Right lobe of liver (tissue), 6 donors: ENCODE measurements at regions not wholly inside any gene's neighbourhood (a gene's known extent, or its start where the extent isn't known, plus 50 kb on each side); places are given as distances from the start of the nearest gene placed in this dataset.

Experiments
- ATAC-seq, 4 donors: fragments of 200-7000 bp; cut with Tn5 transposase; one replicate each; pipeline ENCODE4 v1.9.1; 2020; ENCODE audit warnings: mild to moderate bottlenecking in 4 of 4, moderate library complexity in 4 of 4
- DNase-seq, 3 donors: peaks; one replicate each; pipeline ENCODE4 v3.0.0-alpha.2; 2020
- H3K27ac ChIP-seq, 3 donors: fragments of 200-600 bp; one replicate each; pipeline ENCODE4 v1.8.0; 2022
- H3K27me3 ChIP-seq, 2 donors: fragments of 200-600 bp; one replicate each; pipeline ENCODE4 v1.8.0; 2022
- H3K36me3 ChIP-seq, 4 donors: fragments of 200-600 bp; sonication (generic) in 1 of 4; one replicate each; pipeline versions ENCODE4 v1.5.1 to v1.8.0; 2017 to 2022; ENCODE audit warnings: control low read depth in 1 of 4
- H3K4me1 ChIP-seq, 4 donors: fragments of 200-600 bp; sonication (generic) in 1 of 4; one replicate each; pipeline versions ENCODE4 v1.5.1 to v1.8.0; 2017 to 2022; ENCODE audit warnings: control low read depth in 1 of 4
- H3K4me3 ChIP-seq, 3 donors: fragments of 200-600 bp; one replicate each; pipeline ENCODE4 v1.8.0; 2022
- H3K9me3 ChIP-seq, 4 donors: fragments of 200-600 bp; sonication (generic) in 1 of 4; one replicate each; pipeline versions ENCODE4 v1.5.1 to v1.8.0; 2017 to 2022; ENCODE audit warnings: control low read depth in 1 of 4
- POLR2A ChIP-seq: fragments of 450-650 bp; IDR thresholded peaks from one replicate; pipeline ENCODE4 v1.6.1; 2017; ENCODE audit warnings: antibody characterized with exemption, mild to moderate bottlenecking
- WGBS: methylation state at CpG from one replicate; pipeline ENCODE4 v1.1.6; 2018; ENCODE audit warnings: low coverage, low lambda C conversion rate; ENCODE audit not compliant: insufficient coverage; ENCODE audit errors: missing lambda C conversion rate; 5-methylcytosine and 5-hydroxymethylcytosine counted together
- intact Hi-C, 2 donors: fragments of 100-400 bp; cut with DNase I; formaldehyde crosslinking; loops; one replicate each; pipeline versions ENCODE4 v1.11.2 to v1.14.1; 2022
- TF ChIP-seq, protein P1 (sequence below), 4 donors: fragments of 200-600 bp in 3 of 4; fragments of 450-650 bp in 1 of 4; IDR thresholded peaks; one replicate each; pipeline versions ENCODE4 v1.5.1 to v1.8.0; 2016 to 2022; ENCODE audit warnings: antibody characterized with exemption in 4 of 4, mild to moderate bottlenecking in 2 of 4
- donor health status: DM: no; HTN: yes; CAD: no.
- donor health status: DM: no; HTN: no; CAD: no.
- donor health status: DM: no; HTN: no; CAD: no.
- donor health status: DM: no; HTN: yes; CAD: no.
- donor health status: DM: no; HTN: yes; CAD: no.

GRCh38 chr15:39242345-39242744 is 338.5 kb upstream of the THBS1 start:
- no peak for ATAC-seq
- no peak for DNase-seq

DNA sequence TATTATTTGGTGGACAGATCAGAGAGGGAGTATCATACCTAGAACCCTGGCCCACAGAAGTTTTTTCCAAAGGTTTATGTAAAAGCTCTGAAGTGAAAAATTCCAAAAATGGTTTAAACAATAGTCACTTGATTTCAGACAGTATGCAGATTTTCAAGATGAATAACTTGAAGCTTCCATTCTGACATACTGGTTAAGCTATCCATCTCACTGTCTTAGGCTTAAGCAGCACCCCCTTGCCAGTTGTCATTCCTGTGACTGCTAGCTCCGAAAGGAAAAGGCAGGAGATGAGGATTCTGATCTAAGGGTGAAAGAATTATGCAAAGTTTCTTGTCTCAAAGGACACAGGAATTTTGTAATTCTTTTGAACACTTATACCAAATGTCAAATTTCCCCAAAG is 337.5 kb upstream of the THBS1 start:
- Histone ChIP-seq H3K27me3 (no peaks in the 10 kb centered on the region), H3K36me3 (no peaks in the 10 kb centered on the region), H3K4me1 (no peaks in the 10 kb centered on the region), H3K9me3 (no peaks in the 10 kb centered on the region), H3K27ac (no peak overlapping the region), H3K4me3 (no peak overlapping the region)
- TF ChIP-seq POLR2A: no peak
- TF ChIP-seq, protein P1, sequence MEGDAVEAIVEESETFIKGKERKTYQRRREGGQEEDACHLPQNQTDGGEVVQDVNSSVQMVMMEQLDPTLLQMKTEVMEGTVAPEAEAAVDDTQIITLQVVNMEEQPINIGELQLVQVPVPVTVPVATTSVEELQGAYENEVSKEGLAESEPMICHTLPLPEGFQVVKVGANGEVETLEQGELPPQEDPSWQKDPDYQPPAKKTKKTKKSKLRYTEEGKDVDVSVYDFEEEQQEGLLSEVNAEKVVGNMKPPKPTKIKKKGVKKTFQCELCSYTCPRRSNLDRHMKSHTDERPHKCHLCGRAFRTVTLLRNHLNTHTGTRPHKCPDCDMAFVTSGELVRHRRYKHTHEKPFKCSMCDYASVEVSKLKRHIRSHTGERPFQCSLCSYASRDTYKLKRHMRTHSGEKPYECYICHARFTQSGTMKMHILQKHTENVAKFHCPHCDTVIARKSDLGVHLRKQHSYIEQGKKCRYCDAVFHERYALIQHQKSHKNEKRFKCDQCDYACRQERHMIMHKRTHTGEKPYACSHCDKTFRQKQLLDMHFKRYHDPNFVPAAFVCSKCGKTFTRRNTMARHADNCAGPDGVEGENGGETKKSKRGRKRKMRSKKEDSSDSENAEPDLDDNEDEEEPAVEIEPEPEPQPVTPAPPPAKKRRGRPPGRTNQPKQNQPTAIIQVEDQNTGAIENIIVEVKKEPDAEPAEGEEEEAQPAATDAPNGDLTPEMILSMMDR (IDR thresholded peaks at IDR 0.05): no peak
- no peak for DNase-seq
- intact Hi-C loops: no loop called here
- 50% methylated on average over 1 of the region's 1 CpG for WGBS
- ATAC-seq: no peak

More at GRCh38 chr15:39242345-39242744, 338.5 kb upstream of the THBS1 start:
- no peak overlapping the region for H3K4me3 ChIP-seq
- intact Hi-C loops: no loop called here
- no peaks in the 10 kb centered on the region for H3K27me3 ChIP-seq
- no peaks in the 10 kb centered on the region for H3K36me3 ChIP-seq
- H3K27ac ChIP-seq: no peak overlapping the region
- no peak for TF ChIP-seq POLR2A
- TF ChIP-seq, protein P1 (IDR thresholded peaks at IDR 0.05): no peak
- H3K4me1 ChIP-seq: no peaks in the 10 kb centered on the region
- no peaks in the 10 kb centered on the region for H3K9me3 ChIP-seq

- Histone ChIP-seq H3K4me1 (no peaks in the 10 kb centered on the region), H3K36me3 (no peaks in the 10 kb centered on the region), H3K27me3 (no peaks in the 10 kb centered on the region), H3K27ac (no peak overlapping the region), H3K9me3 (no peaks in the 10 kb centered on the region), H3K4me3 (no peak overlapping the region)
- WGBS: 63% methylated on average over 1 of the region's 1 CpG
- no peak for ATAC-seq
- no peak for DNase-seq
- intact Hi-C loops: no loop called here
- TF ChIP-seq, protein P1 (IDR thresholded peaks at IDR 0.05): no peak
- no peak for TF ChIP-seq POLR2A
Observed at GRCh38 chr15:39244776-39245175, 336.1 kb upstream of the THBS1 start.

- no peaks in the 10 kb centered on the region for H3K9me3 ChIP-seq
- no peak for TF ChIP-seq POLR2A
- TF ChIP-seq, protein P1 (IDR thresholded peaks at IDR 0.05): no peak
- H3K4me1 ChIP-seq: no peaks in the 10 kb centered on the region
- no peaks in the 10 kb centered on the region for H3K36me3 ChIP-seq
- WGBS: 67% methylated on average over 1 of the region's 1 CpG
- DNase-seq: no peak
- H3K27ac ChIP-seq: no peak overlapping the region
- H3K27me3 ChIP-seq: no peaks in the 10 kb centered on the region
- intact Hi-C loops: no loop called here
- ATAC-seq: no peak
- H3K4me3 ChIP-seq: no peak overlapping the region
Observed at GRCh38 chr15:39246523-39246922, 334.4 kb upstream of the THBS1 start.

DNA sequence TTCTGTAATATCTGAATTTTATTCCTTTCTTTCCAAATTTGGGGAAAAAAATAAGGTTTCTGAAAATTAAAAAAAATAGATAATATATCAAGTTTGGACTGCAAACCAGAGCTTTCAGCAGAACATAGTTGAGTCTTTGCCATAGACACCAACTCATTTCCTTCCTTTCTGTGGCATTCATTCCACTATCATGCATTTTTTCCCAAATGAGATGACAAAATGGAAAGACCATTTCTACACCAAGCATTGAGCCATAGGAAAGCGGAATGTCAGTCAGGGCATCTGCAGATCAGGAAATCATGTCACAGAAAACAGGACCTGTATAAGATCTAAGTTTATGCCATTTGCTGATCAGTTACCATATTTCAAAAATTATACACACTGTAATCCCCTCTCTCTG is 333.3 kb upstream of the THBS1 start:
- no peak for DNase-seq
- Histone ChIP-seq H3K27me3 (no peaks in the 10 kb centered on the region), H3K4me3 (no peak overlapping the region), H3K9me3 (no peaks in the 10 kb centered on the region), H3K27ac (no peak overlapping the region), H3K4me1 (no peaks in the 10 kb centered on the region), H3K36me3 (no peaks in the 10 kb centered on the region)
- ATAC-seq: no peak
- intact Hi-C loops: no loop called here
- WGBS: 80% methylated on average over 1 of the region's 1 CpG
- TF ChIP-seq, protein P1 (IDR thresholded peaks at IDR 0.05): no peak
- no peak for TF ChIP-seq POLR2A
